NCI-H146 treated with DMSO at 0.1 percent for 48 hours (cell line): ENCODE measurements at regions not wholly inside any gene's neighbourhood (a gene's known extent, or its start where the extent isn't known, plus 50 kb on each side); places are given as distances from the start of the nearest gene placed in this dataset.

Source experiments
- DNase-seq: peaks from one replicate; lab custom pipeline; 2025; ENCODE audit not compliant: unreplicated experiment; lab: John Stamatoyannopoulos, UW

DNA sequence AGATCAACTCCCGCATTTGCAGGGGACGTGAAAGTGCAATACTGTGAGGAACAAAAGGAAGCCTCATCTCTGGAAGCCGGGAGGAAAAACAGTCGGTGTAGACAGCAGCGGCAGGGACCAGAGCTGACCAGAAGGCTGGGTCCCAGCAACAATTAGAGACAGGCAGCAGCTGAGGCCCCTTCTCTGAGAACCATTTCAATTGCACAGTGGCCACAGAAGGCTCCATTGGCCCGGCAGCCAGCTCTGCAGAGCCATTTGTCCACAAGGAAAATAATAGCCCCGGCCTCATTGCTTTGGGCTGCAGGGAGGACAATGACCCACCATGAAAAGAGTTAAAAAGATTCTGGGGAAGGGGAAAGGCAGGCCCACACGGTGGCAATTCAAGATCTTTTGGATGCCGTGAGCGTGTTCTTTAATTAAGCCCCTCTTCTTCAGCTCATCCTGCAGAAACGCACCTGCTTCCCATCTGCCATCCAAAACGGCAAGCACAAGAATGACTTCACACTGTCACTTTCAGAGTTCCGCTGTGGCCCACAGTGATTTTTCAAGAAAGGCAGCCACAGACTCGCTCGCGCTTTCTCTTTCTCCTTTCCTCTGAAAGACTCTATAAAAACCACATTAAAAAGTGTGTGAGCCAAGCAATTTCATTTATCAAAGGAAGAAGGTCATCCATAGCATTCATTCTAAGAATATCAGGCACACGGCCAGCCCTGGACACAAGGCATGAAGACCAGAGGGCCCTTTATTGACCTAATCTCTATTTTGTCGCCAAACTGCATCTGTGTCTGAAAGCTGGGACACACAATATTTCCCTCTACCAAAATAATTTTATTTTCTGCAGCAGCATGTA, 293.6 kb downstream of the SOX11 start:
- DNase-seq: no peak

GRCh38 chr2:5986801-5987787, 294.9 kb downstream of the SOX11 start:
- DNase-seq: no peak

DNA sequence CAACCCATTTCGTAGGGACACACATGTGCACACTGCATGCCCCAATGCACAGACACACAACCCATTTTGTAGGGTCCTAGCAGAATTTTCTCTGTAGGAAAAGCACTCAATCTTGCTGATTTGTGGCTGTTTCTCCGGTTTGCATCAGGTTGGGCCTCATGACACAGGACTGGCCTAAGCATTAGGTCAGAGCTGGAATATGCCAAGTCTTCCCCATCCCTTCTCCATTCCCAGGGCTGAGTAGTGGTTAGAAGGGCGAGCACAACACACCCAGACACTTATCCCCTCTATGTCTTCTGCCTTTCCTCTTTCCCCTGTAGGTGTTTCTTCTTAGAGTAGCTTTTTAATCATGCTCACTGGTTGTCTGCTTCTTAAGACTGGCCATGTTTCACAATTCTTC, 295.9 kb downstream of the SOX11 start:
- no peak for DNase-seq

DNA sequence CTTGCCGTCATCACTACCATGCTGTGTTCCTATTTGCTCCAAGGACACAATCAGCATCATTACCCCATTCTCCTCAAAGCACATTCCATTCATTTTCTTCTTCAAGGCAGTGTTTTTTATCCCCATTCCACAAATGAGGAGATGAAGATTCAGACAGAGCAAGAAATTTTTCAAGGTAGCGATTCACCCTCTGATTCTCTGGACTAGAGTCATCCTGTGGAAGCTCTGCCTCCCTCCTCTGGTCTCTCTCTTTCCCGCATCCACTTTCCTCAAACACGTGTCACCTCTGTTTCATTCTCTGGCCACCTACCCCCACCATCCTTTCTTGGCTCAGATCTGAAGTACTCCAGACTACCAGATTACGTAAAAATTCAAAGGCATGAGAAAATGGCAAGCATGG, 297.9 kb downstream of the SOX11 start:
- no peak for DNase-seq

DNA sequence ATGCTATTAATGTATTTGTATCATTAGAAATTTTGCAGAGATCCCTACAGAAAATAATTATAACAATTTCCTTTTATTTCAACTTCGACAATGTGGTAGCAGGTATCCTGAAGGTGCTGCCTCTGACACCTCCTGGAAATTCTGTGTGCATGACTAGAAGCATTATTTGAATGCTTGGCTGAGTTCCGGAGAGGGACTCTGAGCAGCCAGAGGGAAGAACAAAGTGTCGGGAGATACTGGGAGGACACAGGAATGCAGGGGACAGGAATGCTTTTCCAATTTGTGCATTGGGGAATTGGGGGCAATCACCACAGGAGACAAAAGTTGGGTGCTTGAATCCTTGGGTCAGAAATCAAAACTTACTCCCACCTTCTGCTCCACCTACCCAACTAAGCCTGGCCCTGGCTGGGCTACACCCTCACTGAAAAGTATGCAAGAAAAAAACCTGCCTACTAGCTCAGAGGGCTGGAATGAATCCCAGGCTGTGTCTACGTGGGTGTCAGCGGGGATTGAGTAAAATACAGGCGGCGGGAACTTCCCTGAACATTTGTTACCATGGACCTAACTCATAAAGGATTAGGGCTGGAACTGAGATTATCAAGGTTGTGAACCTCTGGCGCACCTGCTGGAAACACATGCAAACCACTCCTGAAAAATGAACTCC, 299.3 kb downstream of the SOX11 start:
- no peak for DNase-seq

DNA sequence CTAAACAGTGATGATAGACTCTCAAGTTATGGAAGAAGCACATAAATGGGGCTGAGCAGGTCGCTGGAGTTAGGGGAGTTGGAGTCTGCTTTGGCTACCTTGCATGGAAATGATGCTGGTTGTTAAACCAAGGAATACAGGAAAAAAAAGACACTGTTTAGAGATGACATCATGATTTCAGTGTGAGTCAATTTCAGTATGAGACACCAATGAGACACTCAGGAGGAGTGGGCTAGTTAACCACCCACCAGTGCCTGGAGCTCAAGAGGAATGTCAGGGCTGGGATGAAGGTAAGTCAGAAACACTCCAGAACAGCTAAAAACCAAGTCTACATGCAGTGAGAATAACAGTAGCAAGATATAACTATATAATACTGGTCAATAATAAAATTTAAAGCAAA, 303.6 kb downstream of the SOX11 start:
- DNase-seq: no peak

DNA sequence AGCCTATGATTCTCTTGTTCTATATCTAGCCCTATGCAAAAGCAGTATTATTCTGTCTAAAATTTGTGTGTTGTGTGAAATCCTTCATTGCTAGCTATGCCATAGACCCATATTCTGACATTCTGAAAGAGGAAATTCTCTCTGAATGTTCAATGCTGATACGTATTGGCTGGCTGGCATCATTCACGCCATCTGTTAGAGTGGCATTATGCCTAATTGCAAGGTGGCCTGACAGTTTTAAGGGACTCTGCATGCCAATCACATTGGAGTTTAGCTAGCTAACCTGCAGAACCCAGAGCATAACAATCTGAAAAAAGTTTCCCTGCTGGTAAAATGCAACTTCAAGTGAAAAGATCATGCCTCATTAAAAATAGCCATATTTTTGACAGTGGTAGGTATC, 316.0 kb downstream of the SOX11 start:
- DNase-seq: no peak

- no peak for DNase-seq
Measured at GRCh38 chr2:6008726-6009125, 316.5 kb downstream of the SOX11 start.

GRCh38 chr2:6010163-6010562, 318.0 kb downstream of the SOX11 start:
- DNase-seq: no peak

GRCh38 chr2:6011921-6012320, 319.7 kb downstream of the SOX11 start:
- DNase-seq: no peak

DNA sequence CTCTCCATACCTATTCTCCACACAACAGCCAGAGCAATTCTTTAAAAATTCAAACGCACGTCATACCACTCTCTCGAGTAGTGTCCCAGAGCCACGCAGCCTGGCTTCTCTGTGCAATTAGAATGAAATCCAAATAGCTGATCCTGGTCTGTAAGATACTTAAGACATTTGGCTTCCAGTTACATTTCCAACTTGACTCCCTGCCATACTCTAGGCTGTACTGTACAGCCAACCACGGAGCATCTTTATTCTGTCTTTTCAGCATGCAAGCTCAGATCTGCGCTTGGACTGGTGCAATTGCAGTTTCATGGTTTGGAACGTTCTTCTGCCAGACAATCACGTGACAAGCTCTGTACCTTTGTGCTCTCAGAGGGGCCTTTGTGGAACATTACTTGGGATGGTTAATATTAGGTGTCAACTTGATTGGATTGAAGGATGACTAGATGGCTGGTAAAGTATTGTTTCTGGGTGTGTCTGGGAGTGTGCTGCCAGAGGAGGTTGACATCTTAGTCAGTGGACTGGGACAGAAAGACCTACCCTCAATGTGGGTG, 325.6 kb downstream of the SOX11 start:
- DNase-seq: no peak

DNA sequence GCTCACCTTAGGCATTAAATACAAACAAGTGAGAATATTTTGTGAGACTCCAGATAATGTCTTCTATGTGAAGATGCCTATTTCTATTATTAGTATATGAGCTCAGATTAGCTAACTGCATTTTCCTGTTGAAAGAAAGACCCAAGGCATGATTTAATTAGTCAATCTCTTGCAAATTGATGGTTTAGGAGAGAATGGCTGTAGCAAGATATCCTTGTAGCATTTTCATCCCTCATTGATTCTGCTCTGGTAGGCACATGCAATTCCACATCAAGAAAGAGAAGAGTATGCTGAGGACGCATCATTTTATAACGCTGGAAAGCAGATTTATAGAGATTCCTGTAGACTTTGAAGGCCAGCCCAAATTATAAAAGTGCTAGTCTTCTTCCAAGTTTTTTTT, 332.0 kb downstream of the SOX11 start:
- DNase-seq: no peak

DNA sequence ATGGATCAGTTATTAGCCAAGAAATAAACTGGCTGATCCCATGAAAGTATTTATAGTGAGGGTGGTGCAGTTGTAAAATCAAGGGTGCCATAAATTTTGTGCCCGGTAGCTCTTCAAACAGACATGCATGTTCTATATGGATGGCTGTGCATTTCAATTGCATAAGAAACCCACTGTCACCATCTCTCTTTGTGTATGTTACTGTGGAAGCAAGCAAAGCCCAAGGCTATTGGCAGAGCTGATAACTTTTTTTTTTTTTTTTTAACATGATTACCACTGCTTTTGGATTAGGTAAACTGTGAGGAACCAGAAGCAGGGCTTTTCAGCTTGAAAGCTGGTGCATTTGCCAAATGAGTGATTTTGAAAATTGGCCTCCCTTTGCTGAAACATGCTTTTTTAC, 332.6 kb downstream of the SOX11 start:
- no peak for DNase-seq

- no peak for DNase-seq
Measured at GRCh38 chr2:6025391-6025790, 333.2 kb downstream of the SOX11 start.

- DNase-seq: no peak
Measured at GRCh38 chr2:6027066-6027465, 334.9 kb downstream of the SOX11 start.

- DNase-seq: no peak
Measured at GRCh38 chr2:6031200-6031867, 339.1 kb downstream of the SOX11 start.

- no peak for DNase-seq
Measured at GRCh38 chr2:6036211-6036610, 344.0 kb downstream of the SOX11 start.

DNA sequence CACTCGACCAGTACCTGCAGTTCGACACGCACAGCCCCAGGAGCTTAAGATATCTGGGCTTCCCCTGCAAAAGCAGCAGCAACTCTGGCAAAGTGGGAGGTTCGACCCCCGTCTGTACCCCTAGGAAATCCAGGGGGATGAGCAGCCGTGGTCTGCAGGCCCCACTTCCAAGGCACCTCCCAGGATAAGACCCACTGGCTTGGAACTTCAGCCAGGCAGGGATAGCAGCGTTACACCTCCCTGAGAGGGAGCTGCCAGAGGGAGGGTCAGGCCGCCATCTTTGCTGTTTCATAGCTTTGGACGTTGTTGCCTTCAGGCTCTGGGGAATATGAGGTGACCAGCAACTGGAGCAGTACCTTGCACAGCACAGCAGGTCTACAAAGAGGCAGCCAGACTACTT, 351.1 kb downstream of the SOX11 start:
- no peak for DNase-seq

- DNase-seq: no peak
Measured at GRCh38 chr2:6052649-6053048, 360.5 kb downstream of the SOX11 start.

DNA sequence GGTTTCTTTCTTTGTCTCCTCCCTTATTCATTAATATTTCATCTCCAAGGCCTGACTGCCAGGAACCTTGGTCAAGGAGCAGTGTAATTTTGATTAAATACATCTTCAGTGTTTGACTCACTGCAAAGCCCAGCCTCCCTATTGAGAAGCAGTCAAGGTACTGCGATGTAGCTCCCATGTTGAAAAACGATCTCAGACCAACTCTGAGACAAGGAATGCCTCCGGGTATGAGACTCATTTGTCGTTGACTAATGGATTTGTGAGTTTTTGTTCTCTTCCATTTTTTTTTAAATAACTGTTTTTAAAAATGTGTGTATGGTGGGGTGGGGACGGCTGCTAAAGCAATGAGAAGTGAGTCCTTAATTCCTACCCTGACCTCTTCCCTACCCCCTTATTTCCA, 361.6 kb downstream of the SOX11 start:
- peak; percentile 92 for DNase-seq
